ENCODE measurements at regions not wholly inside any gene's neighbourhood (a gene's known extent, or its start where the extent isn't known, plus 50 kb on each side); places are given as distances from the start of the nearest gene placed in this dataset.

GRCh38 chr12:84054811-84055210 is 857.8 kb downstream of the SLC6A15 start:
- TF ChIP-seq CTCF (IDR thresholded peaks at IDR 0.05), result no peak
- no peak for TF ChIP-seq POLR2A (IDR thresholded peaks at IDR 0.05)

All from right lobe of liver (tissue), 4 donors.